Karpas-422 (cell line): ENCODE measurements at regions not wholly inside any gene's neighbourhood (a gene's known extent, or its start where the extent isn't known, plus 50 kb on each side); places are given as distances from the start of the nearest gene placed in this dataset.

Experiments
- DNase-seq: peaks from one replicate; pipeline ENCODE4 v3.0.0-alpha.2; 2015
- H2AFZ ChIP-seq: fragments of 200-600 bp; sonication (generic); 2 replicates; pipeline ENCODE4 v1.6.1; 2014; ENCODE audit warnings: antibody characterized with exemption, low read length, mixed read lengths
- H3K27ac ChIP-seq: fragments of 200-600 bp; sonication (generic); 2 replicates; pipeline ENCODE4 v1.5.1; 2014; ENCODE audit warnings: mild to moderate bottlenecking, low read length, moderate library complexity
- H3K27me3 ChIP-seq: fragments of 200-600 bp; sonication (generic); 2 replicates; pipeline ENCODE4 v1.6.1; 2014; ENCODE audit warnings: low read length, mixed read lengths
- H3K36me3 ChIP-seq: fragments of 200-600 bp; sonication (generic); 2 replicates; pipeline ENCODE4 v1.6.1; 2014; ENCODE audit warnings: low read length, mixed read lengths; ENCODE audit not compliant: insufficient read depth
- H3K4me1 ChIP-seq: fragments of 200-600 bp; sonication (generic); 2 replicates; pipeline ENCODE4 v1.6.1; 2014; ENCODE audit warnings: mild to moderate bottlenecking, low read length, mixed read lengths
- H3K4me2 ChIP-seq: fragments of 200-600 bp; sonication (generic); 2 replicates; pipeline ENCODE4 v1.6.1; 2014; ENCODE audit warnings: low read length, low read depth, mild to moderate bottlenecking; ENCODE audit not compliant: poor library complexity, severe bottlenecking
- H3K4me3 ChIP-seq: fragments of 200-600 bp; sonication (generic); 2 replicates; pipeline ENCODE4 v1.5.1; 2014; ENCODE audit warnings: mild to moderate bottlenecking, antibody characterized with exemption, low read length, mixed read lengths
- H3K79me2 ChIP-seq: fragments of 200-600 bp; sonication (generic); 2 replicates; pipeline ENCODE4 v1.6.1; 2014; ENCODE audit warnings: mild to moderate bottlenecking, low read length, mixed read lengths
- H3K9ac ChIP-seq: fragments of 200-600 bp; sonication (generic); 2 replicates; pipeline ENCODE4 v1.6.0; 2014; ENCODE audit warnings: low read length
- H3K9me2 ChIP-seq: fragments of 200-600 bp; sonication (generic), shearing (Covaris generic); replicated peaks from 2 replicates; pipeline ENCODE4 v1.6.0; 2014; ENCODE audit warnings: mild to moderate bottlenecking, low read length, moderate library complexity; ENCODE audit not compliant: insufficient read depth
- H3K9me3 ChIP-seq: fragments of 300-700, 200-600 bp; sonication (generic); 2 replicates; pipeline ENCODE4 v1.6.1; 2014; ENCODE audit warnings: low read length, mixed read lengths
- H4K20me1 ChIP-seq: fragments of 200-600 bp; sonication (generic); 2 replicates; pipeline ENCODE4 v1.6.1; 2014; ENCODE audit warnings: mild to moderate bottlenecking, antibody characterized with exemption, low read length, low read depth; ENCODE audit not compliant: insufficient read depth

DNA sequence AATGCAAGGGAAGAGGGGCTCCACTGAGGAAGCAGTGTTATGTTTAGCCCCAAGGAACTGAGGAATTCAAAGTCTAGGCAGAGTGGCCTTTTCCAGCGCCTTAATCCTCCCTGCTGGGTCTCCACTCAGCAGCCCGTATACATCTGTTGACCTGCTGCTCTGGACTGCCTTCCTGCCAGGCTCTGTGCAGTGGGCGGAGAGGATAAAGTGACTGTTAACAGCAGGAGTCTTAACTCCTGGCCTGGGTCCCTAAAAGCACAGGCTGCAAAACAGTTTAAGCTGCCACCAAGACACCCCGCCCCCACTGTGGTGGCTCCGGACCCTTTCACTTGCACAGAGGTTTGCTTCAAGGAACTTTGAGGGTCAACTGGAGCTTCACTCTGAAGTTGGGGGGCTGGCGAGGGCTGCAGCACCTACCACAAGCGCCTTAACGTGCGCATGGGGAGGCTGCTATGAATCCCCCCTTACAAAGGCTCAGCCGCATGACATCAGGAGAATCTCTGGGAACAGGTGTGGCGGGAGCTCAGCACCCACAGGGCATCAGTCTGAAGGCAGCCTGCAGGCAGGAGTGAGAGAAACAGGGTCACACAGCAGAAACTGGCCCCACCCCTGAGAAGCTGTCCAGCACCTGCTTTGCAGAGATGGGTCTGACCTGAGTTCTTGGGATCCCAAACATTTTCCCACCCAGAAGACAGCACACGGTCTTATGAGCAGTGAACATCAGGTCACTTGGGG, 358.2 kb upstream of the GATB start:
- H3K4me3 ChIP-seq, result no peak overlapping the region
- H3K4me2 ChIP-seq, result no peak overlapping the region
- no peaks in the 10 kb centered on the region for H3K36me3 ChIP-seq
- H3K4me1 ChIP-seq, result no peaks in the 10 kb centered on the region
- H3K27ac ChIP-seq, result no peak overlapping the region
- no peaks in the 10 kb centered on the region for H3K9me3 ChIP-seq
- no peaks in the 10 kb centered on the region for H3K27me3 ChIP-seq
- H3K9me2 ChIP-seq, result no peaks in the 10 kb centered on the region
- no peaks in the 10 kb centered on the region for H3K79me2 ChIP-seq
- no peak for DNase-seq
- no peak overlapping the region for H2AFZ ChIP-seq
- H3K9ac ChIP-seq, result no peak overlapping the region
- H4K20me1 ChIP-seq, result no peaks in the 10 kb centered on the region

DNA sequence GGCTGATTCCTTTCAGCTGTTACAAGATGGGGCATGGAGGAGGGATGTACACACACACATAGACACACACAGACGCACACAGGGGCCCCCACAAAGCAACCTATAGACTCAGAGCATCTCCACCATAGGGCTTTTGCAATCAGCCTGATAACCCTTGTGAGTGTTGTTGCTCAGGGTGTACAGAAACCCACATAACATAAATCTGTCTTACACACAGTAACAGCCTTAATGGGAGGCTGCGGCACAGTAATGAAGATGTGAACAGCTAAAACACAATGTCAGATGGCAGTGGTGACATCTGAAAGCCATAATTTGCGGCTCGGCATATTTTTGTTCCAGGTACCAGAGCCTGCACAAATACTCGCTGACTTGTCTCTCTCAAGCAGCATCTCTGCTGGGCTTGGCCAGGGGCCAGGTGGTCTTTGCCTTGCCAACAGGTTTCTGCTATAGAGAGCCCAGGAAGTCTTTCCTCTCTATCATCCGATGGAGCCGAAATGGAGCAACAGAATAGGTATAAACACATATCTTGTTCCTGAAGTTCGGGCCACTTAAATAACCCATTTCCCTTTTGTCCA, 357.2 kb upstream of the GATB start:
- no peaks in the 10 kb centered on the region for H3K9me2 ChIP-seq

DNA sequence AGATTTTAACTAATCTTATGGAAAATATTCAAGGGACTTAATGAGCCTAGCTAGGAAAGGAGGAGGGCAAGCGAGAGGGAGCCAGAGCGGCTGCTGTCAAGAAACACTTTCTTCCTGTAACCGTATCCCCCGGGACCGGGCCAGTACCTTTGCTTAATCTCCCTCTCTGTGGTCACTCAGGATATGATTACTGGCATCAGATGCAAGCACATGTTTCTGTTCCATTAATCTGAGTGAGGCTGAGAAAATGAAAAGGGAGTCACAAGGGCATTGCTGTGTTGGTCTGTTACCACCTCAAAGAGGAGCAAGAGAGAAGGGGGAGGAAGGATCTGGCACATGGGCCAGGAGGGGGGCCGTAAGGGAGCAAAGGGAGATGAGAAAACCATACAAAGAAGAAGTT, 356.7 kb upstream of the GATB start:
- Histone ChIP-seq H3K27me3 (no peaks in the 10 kb centered on the region), H3K36me3 (no peaks in the 10 kb centered on the region)
- no peak for DNase-seq

More for the DNA sequence above, 357.2 kb upstream of the GATB start:
- H3K27ac ChIP-seq, result no peak overlapping the region
- H3K9ac ChIP-seq, result no peak overlapping the region
- H3K9me3 ChIP-seq, result no peaks in the 10 kb centered on the region
- H3K79me2 ChIP-seq, result no peaks in the 10 kb centered on the region
- H3K4me1 ChIP-seq, result no peaks in the 10 kb centered on the region
- H2AFZ ChIP-seq, result no peak overlapping the region
- H3K4me2 ChIP-seq, result no peak overlapping the region
- no peaks in the 10 kb centered on the region for H3K36me3 ChIP-seq
- H3K4me3 ChIP-seq, result no peak overlapping the region
- DNase-seq, result no peak
- no peaks in the 10 kb centered on the region for H4K20me1 ChIP-seq
- H3K27me3 ChIP-seq, result no peaks in the 10 kb centered on the region

DNA sequence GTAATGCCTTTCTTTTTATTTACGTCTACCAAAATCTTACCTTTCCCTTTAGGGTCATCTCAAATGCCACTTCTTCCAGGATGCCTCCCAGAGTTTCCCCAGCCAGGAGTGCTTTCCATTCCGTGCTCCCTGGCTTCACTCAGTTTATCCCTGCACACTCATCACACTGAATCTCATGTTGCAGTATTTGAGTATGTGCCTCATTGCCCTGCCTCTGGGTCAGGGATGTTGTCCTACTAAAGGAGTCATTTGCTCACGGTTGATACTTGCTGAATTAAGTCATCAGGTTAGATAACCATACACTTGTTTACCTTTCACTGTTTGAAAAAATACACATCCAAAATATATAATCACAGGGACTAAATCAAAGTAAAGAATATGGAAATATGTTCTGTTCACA, 356.2 kb upstream of the GATB start:
- no peak for DNase-seq
- no peaks in the 10 kb centered on the region for H3K79me2 ChIP-seq
- no peak overlapping the region for H3K4me2 ChIP-seq
- no peaks in the 10 kb centered on the region for H3K9me3 ChIP-seq
- no peak overlapping the region for H2AFZ ChIP-seq
- no peaks in the 10 kb centered on the region for H3K4me1 ChIP-seq
- no peaks in the 10 kb centered on the region for H3K9me2 ChIP-seq
- H4K20me1 ChIP-seq, result no peaks in the 10 kb centered on the region
- no peak overlapping the region for H3K4me3 ChIP-seq
- no peaks in the 10 kb centered on the region for H3K27me3 ChIP-seq
- H3K27ac ChIP-seq, result no peak overlapping the region
- H3K36me3 ChIP-seq, result no peaks in the 10 kb centered on the region
- H3K9ac ChIP-seq, result no peak overlapping the region

More for the DNA sequence above, 356.7 kb upstream of the GATB start:
- Histone ChIP-seq H3K4me1 (no peaks in the 10 kb centered on the region), H3K9ac (no peak overlapping the region), H3K4me3 (no peak overlapping the region), H4K20me1 (no peaks in the 10 kb centered on the region), H3K27ac (no peak overlapping the region), H2AFZ (no peak overlapping the region), H3K79me2 (no peaks in the 10 kb centered on the region), H3K9me3 (no peaks in the 10 kb centered on the region), H3K9me2 (no peaks in the 10 kb centered on the region), H3K4me2 (no peak overlapping the region)

DNA sequence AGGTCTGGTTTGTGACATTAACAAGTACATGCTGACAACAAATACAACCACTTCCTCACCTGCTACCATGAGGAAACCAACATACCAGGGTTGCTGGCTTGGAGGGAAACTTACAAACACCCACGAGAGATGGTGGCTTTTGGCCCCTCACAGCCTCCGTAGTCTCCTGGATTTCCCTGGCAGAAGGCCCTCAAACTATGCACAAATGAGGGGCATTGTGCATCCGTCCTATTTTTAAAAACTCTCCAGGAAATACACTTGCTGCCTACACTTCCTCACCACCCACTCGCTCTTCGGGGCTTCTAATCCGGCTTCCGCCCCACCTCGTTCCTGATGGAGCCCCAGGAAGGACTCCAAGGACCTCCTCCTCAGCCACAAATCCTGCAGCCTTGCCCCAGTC, 355.0 kb upstream of the GATB start:
- no peaks in the 10 kb centered on the region for H3K9me3 ChIP-seq
- no peak overlapping the region for H3K27ac ChIP-seq
- no peak overlapping the region for H3K9ac ChIP-seq
- H3K9me2 ChIP-seq, result no peaks in the 10 kb centered on the region
- H3K4me3 ChIP-seq, result no peak overlapping the region
- no peaks in the 10 kb centered on the region for H3K79me2 ChIP-seq
- no peaks in the 10 kb centered on the region for H3K36me3 ChIP-seq
- H3K27me3 ChIP-seq, result no peaks in the 10 kb centered on the region
- no peak overlapping the region for H3K4me2 ChIP-seq
- H4K20me1 ChIP-seq, result no peaks in the 10 kb centered on the region
- H2AFZ ChIP-seq, result no peak overlapping the region
- H3K4me1 ChIP-seq, result no peaks in the 10 kb centered on the region
- no peak for DNase-seq

DNA sequence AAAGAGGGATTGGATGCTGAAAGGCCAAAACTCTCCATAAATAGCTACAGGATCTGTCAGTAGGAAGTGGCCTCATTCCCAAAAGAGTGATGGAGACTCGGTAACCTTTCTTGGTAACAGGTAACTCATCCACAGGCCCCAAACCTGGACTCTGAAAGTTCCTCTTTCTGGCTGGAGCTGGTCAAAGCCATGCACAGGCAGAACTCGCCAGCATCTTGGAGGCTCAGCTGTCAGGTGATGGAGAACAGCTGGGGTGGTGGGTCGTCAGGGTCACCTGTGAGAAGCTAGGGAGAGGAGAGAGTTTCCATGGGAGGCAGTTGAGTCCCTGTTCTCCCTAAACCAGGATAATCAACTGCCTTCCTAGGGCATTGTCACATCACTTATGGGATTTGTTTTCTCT, 354.3 kb upstream of the GATB start:
- no peak for DNase-seq

DNA sequence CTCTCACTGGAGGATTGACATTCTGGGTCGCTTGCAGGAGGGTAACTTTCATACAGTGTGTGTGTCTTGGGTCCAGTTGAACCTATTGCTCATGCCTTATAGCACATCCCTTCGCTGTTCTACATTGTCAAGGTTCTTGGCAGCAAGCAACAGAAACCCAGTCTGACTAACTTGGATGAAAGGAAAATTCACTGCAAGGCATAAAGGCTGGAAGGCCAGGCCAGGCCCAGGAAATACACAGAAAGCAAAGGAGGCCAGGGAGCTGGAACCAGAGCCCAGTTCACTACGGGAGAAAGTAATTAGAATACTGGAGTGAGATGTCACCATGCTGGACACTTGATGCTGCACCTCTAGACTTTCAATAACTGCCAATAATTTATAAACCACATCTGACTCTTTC, 353.8 kb upstream of the GATB start:
- Histone ChIP-seq H3K79me2 (no peaks in the 10 kb centered on the region), H3K27ac (no peak overlapping the region), H3K36me3 (no peaks in the 10 kb centered on the region), H3K4me3 (no peak overlapping the region), H4K20me1 (no peaks in the 10 kb centered on the region), H3K9me2 (no peaks in the 10 kb centered on the region), H3K9me3 (no peaks in the 10 kb centered on the region), H2AFZ (no peak overlapping the region), H3K4me2 (no peak overlapping the region), H3K9ac (no peak overlapping the region), H3K4me1 (no peaks in the 10 kb centered on the region), H3K27me3 (no peaks in the 10 kb centered on the region)
- no peak for DNase-seq

More for the DNA sequence above, 354.3 kb upstream of the GATB start:
- Histone ChIP-seq H2AFZ (no peak overlapping the region), H3K9me3 (no peaks in the 10 kb centered on the region), H3K27ac (no peak overlapping the region), H3K4me2 (no peak overlapping the region), H3K9me2 (no peaks in the 10 kb centered on the region), H3K36me3 (no peaks in the 10 kb centered on the region), H3K9ac (no peak overlapping the region), H4K20me1 (no peaks in the 10 kb centered on the region), H3K27me3 (no peaks in the 10 kb centered on the region), H3K4me3 (no peak overlapping the region), H3K79me2 (no peaks in the 10 kb centered on the region), H3K4me1 (no peaks in the 10 kb centered on the region)

DNA sequence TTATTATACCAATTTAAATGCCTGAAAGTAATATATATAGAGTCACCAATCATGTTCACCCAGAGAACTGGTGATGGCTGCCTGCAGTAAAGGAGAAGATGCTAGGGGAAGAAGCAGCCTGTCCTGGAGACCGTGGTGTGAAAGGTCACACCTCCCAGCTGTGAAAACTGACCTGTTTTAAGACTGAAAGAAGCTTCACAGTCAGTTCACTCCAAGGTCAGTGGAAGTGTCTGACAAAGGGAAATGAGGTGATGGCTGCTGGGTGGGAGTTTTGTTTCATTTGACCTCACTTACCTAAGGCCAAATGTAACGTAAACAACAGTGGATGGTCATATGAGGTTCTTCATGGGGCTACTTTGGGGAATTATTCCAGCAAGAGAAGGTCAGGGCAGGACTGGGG, 352.1 kb upstream of the GATB start:
- no peaks in the 10 kb centered on the region for H3K36me3 ChIP-seq
- H3K9me2 ChIP-seq, result no peaks in the 10 kb centered on the region
- no peak overlapping the region for H3K27ac ChIP-seq
- no peak overlapping the region for H3K4me3 ChIP-seq
- no peaks in the 10 kb centered on the region; the same call in 1 of the 2 replicates for H3K27me3 ChIP-seq
- H3K79me2 ChIP-seq, result no peaks in the 10 kb centered on the region
- no peak overlapping the region for H3K9ac ChIP-seq
- H3K4me2 ChIP-seq, result no peak overlapping the region
- no peaks in the 10 kb centered on the region for H4K20me1 ChIP-seq
- H2AFZ ChIP-seq, result no peak overlapping the region
- DNase-seq, result no peak
- no peaks in the 10 kb centered on the region for H3K4me1 ChIP-seq
- H3K9me3 ChIP-seq, result no peaks in the 10 kb centered on the region
